ENCODE measurements at regions not wholly inside any gene's neighbourhood (a gene's known extent, or its start where the extent isn't known, plus 50 kb on each side); places are given as distances from the start of the nearest gene placed in this dataset.
"Not testable (repeated sequence)": the region's sequence is repeated elsewhere in the genome, so short reads cannot be mapped to it uniquely, and the experiment has no call there.

DNA sequence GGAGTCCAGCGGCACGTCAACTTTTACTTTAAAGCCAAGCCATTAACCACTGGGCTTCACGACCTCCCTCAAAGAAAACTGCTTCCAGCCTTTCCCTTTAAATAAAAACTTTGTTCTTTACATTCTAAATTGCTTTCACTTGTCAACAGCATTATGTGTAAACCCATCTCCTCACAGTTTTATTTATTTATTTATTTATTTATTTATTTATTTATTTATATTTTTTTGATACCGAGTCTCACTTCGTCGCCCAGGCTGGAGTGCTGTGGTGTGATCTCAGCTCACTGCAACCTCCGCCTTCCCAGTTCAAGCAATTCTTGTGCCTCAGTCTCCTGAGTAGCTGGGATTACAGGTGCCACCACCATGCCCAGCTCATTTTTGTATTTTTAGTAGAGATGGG, 165.7 kb downstream of the NUFIP1 start:
- TF ChIP-seq, protein P1, sequence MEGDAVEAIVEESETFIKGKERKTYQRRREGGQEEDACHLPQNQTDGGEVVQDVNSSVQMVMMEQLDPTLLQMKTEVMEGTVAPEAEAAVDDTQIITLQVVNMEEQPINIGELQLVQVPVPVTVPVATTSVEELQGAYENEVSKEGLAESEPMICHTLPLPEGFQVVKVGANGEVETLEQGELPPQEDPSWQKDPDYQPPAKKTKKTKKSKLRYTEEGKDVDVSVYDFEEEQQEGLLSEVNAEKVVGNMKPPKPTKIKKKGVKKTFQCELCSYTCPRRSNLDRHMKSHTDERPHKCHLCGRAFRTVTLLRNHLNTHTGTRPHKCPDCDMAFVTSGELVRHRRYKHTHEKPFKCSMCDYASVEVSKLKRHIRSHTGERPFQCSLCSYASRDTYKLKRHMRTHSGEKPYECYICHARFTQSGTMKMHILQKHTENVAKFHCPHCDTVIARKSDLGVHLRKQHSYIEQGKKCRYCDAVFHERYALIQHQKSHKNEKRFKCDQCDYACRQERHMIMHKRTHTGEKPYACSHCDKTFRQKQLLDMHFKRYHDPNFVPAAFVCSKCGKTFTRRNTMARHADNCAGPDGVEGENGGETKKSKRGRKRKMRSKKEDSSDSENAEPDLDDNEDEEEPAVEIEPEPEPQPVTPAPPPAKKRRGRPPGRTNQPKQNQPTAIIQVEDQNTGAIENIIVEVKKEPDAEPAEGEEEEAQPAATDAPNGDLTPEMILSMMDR (IDR thresholded peaks at IDR 0.05; ENCODE audit: borderline replicate concordance, extremely low read depth, low read length, poor library complexity, severe bottlenecking) = not testable (repeated sequence)
- TF ChIP-seq EZH2 (IDR thresholded peaks at IDR 0.05; ENCODE audit: borderline replicate concordance, low read depth, low read length, severe bottlenecking) = not testable (repeated sequence)
